H9 (cell line): ENCODE measurements at regions not wholly inside any gene's neighbourhood (a gene's known extent, or its start where the extent isn't known, plus 50 kb on each side); places are given as distances from the start of the nearest gene placed in this dataset.

Experiments used
- DNase-seq: peaks from one replicate; pipeline ENCODE4 v3.0.0-alpha.2; 2017
- H2AFZ ChIP-seq: one replicate; pipeline ENCODE4 v1.6.1; 2013; ENCODE audit warnings: mild to moderate bottlenecking, low read length, control low read depth, moderate library complexity
- H2AK5ac ChIP-seq: 2 replicates; pipeline ENCODE4 v1.6.1; 2013; ENCODE audit warnings: low read length, control low read depth, mixed read lengths; ENCODE audit not compliant: insufficient read length
- H2BK120ac ChIP-seq: one replicate; pipeline ENCODE4 v1.6.1; 2013; ENCODE audit warnings: low read depth, mild to moderate bottlenecking, low read length, control low read depth, inconsistent platforms; ENCODE audit not compliant: poor library complexity, severe bottlenecking
- H2BK12ac ChIP-seq: 2 replicates; pipeline ENCODE4 v1.6.1; 2013; ENCODE audit warnings: low read length, control low read depth, mixed read lengths, low read depth; ENCODE audit not compliant: insufficient read length
- H2BK15ac ChIP-seq: 2 replicates; pipeline ENCODE4 v1.6.1; 2013; ENCODE audit warnings: low read depth, low read length, control low read depth
- H2BK20ac ChIP-seq: one replicate; pipeline ENCODE4 v1.6.1; 2013; ENCODE audit warnings: low read depth, mild to moderate bottlenecking, low read length, control low read depth, inconsistent platforms; ENCODE audit not compliant: poor library complexity, severe bottlenecking
- H2BK5ac ChIP-seq: 2 replicates; pipeline ENCODE4 v1.6.1; 2013; ENCODE audit warnings: low read length, control low read depth, mixed read lengths; ENCODE audit not compliant: insufficient read length
- H3K14ac ChIP-seq: 2 replicates; pipeline ENCODE4 v1.6.1; 2013; ENCODE audit warnings: low read length, control low read depth; ENCODE audit not compliant: insufficient read depth
- H3K18ac ChIP-seq: 2 replicates; pipeline ENCODE4 v1.6.1; 2013; ENCODE audit warnings: low read depth, mild to moderate bottlenecking, mixed read lengths, low read length, control low read depth; ENCODE audit not compliant: insufficient read length
- H3K23ac ChIP-seq: 2 replicates; pipeline ENCODE4 v1.6.1; 2013; ENCODE audit warnings: low read length, control low read depth, mixed read lengths, low read depth; ENCODE audit not compliant: insufficient read length
- H3K23me2 ChIP-seq: 2 replicates; pipeline ENCODE4 v1.6.1; 2013; ENCODE audit warnings: low read depth, mild to moderate bottlenecking, mixed read lengths, low read length, control low read depth; ENCODE audit not compliant: insufficient read length, poor library complexity, severe bottlenecking
- H3K27ac ChIP-seq: 2 replicates; pipeline ENCODE4 v1.5.1; 2013; ENCODE audit warnings: low read length, control low read depth, mixed read lengths, low read depth; ENCODE audit not compliant: insufficient read length
- H3K27me3 ChIP-seq: 2 replicates; pipeline ENCODE4 v1.6.1; 2013; ENCODE audit warnings: low read length, control low read depth, inconsistent platforms; ENCODE audit not compliant: insufficient read depth
- H3K4ac ChIP-seq: 2 replicates; pipeline ENCODE4 v1.6.1; 2013; ENCODE audit warnings: low read depth, mild to moderate bottlenecking, control low read depth, inconsistent platforms, low read length, moderate library complexity
- H3K4me1 ChIP-seq: 2 replicates; pipeline ENCODE4 v1.6.1; 2013; ENCODE audit warnings: low read length, control low read depth, inconsistent platforms; ENCODE audit not compliant: insufficient read depth
- H3K4me2 ChIP-seq: 2 replicates; pipeline ENCODE4 v1.6.1; 2013; ENCODE audit warnings: low read length, control low read depth, mixed read lengths; ENCODE audit not compliant: insufficient read length, insufficient read depth
- H3K56ac ChIP-seq: 2 replicates; pipeline ENCODE4 v1.6.1; 2013; ENCODE audit warnings: low read depth, mild to moderate bottlenecking, mixed read lengths, low read length, control low read depth; ENCODE audit not compliant: insufficient read length
- H3K79me1 ChIP-seq: 2 replicates; pipeline ENCODE4 v1.6.1; 2013; ENCODE audit warnings: low read depth, mild to moderate bottlenecking, moderate library complexity, low read length, control low read depth, inconsistent platforms; ENCODE audit not compliant: insufficient read depth, poor library complexity, severe bottlenecking
- H3K79me2 ChIP-seq: 2 replicates; pipeline ENCODE4 v1.6.1; 2013; ENCODE audit warnings: low read length, control low read depth, inconsistent platforms; ENCODE audit not compliant: insufficient read depth
- H3K9ac ChIP-seq: 2 replicates; pipeline ENCODE4 v1.6.1; 2013; ENCODE audit warnings: low read length, control low read depth, mixed read lengths; ENCODE audit not compliant: insufficient read length; ENCODE audit errors: extremely low read depth
- H3K9me3 ChIP-seq: one replicate; pipeline ENCODE4 v1.6.1; 2013; ENCODE audit warnings: low read depth, low read length, inconsistent platforms; ENCODE audit not compliant: control insufficient read depth
- H3T11ph ChIP-seq: one replicate; pipeline ENCODE4 v1.6.1; 2013; ENCODE audit warnings: mild to moderate bottlenecking, low read length, control low read depth, inconsistent platforms
- H4K20me1 ChIP-seq: one replicate; pipeline ENCODE4 v1.6.1; 2013; ENCODE audit not compliant: control insufficient read depth, insufficient read length, insufficient read depth
- H4K5ac ChIP-seq: 2 replicates; pipeline ENCODE4 v1.6.1; 2013; ENCODE audit warnings: low read depth, mild to moderate bottlenecking, mixed read lengths, low read length, control low read depth; ENCODE audit not compliant: insufficient read length
- H4K8ac ChIP-seq: replicated peaks from 2 replicates; pipeline ENCODE4 v1.6.1; 2013; ENCODE audit warnings: low read length, control low read depth, mixed read lengths, low read depth; ENCODE audit not compliant: insufficient read length
- H4K91ac ChIP-seq: 2 replicates; pipeline ENCODE4 v1.6.1; 2013; ENCODE audit warnings: low read depth, mild to moderate bottlenecking, moderate library complexity, mixed read lengths, low read length, control low read depth; ENCODE audit not compliant: insufficient read length
- H3K27ac Mint-ChIP-seq, 3 experiments: 2 replicates in 2 of 3; 3 replicates in 1 of 3; pipeline ENCODE4 v1.8.0; 2020 to 2021; ENCODE audit warnings: mixed read lengths in 3 of 3, mild to moderate bottlenecking in 1 of 3, moderate library complexity in 1 of 3
- H3K27me3 Mint-ChIP-seq: 2 replicates; pipeline ENCODE4 v1.8.0; 2021; ENCODE audit warnings: low read depth, mild to moderate bottlenecking, moderate library complexity, mixed read lengths
- H3K36me3 Mint-ChIP-seq, 3 experiments: 2 replicates in 2 of 3; 3 replicates in 1 of 3; pipeline ENCODE4 v1.8.0; 2020 to 2021; ENCODE audit warnings: low read depth in 3 of 3, mixed read lengths in 3 of 3; ENCODE audit not compliant: insufficient read depth in 1 of 3
- H3K4me1 Mint-ChIP-seq, 2 experiments: 2 replicates each; pipeline ENCODE4 v1.8.0; 2020; ENCODE audit warnings: mixed read lengths in 2 of 2
- H3K4me3 Mint-ChIP-seq, 2 experiments: 2 replicates in 1 of 2; 3 replicates in 1 of 2; pipeline ENCODE4 v1.8.0; 2020 to 2021; ENCODE audit warnings: mild to moderate bottlenecking in 2 of 2, mixed read lengths in 2 of 2, moderate library complexity in 1 of 2
- H3K9me3 Mint-ChIP-seq, 2 experiments: 2 replicates in 1 of 2; 3 replicates in 1 of 2; pipeline ENCODE4 v1.8.0; 2020; ENCODE audit warnings: mild to moderate bottlenecking in 2 of 2, mixed read lengths in 2 of 2, moderate library complexity in 1 of 2
- WGBS: extraction: QIAGEN DNeasy Blood & Tissue Kit; methylation state at CpG from one replicate; pipeline ENCODE4 v1.1.7; 2013; ENCODE audit warnings: missing lambda C conversion rate, low lambda C conversion rate, mixed read lengths; ENCODE audit not compliant: insufficient read length; ENCODE audit errors: extremely low coverage; 5-methylcytosine and 5-hydroxymethylcytosine counted together
- TF ChIP-seq, protein P1 (sequence below): fragments of 200-600 bp; sonication (generic); conservative IDR thresholded peaks from 3 replicates; pipeline ENCODE4 v1.8.0; 2021; ENCODE audit warnings: antibody characterized with exemption, mild to moderate bottlenecking

DNA sequence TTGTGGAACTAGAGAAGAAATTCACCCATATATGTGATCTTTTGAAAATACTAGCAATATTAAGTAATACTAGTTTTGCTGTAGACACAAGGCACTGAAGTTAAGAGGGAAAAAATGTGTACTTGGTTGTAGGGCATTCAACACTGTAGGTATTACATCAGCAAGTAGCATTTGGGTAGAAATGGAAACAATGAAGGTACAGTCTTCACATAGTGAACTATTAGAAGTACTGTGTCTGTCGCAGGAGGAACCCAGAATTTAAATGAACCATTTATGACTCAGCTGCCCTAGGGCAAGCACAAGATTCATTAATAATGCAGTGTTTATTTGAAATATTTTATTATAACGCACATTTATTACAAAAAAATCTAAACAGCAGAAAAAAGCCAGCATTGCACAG lies 572.7 kb upstream of the TENM3 start:
- WGBS: no CpG with 5 or more reads among the region's 2 CpGs
- H4K20me1 ChIP-seq: no peaks in the 10 kb centered on the region

More for the DNA sequence above, 572.7 kb upstream of the TENM3 start:
- H3T11ph ChIP-seq: no peak overlapping the region
- H4K8ac ChIP-seq: no peak overlapping the region
- TF ChIP-seq, protein P1, sequence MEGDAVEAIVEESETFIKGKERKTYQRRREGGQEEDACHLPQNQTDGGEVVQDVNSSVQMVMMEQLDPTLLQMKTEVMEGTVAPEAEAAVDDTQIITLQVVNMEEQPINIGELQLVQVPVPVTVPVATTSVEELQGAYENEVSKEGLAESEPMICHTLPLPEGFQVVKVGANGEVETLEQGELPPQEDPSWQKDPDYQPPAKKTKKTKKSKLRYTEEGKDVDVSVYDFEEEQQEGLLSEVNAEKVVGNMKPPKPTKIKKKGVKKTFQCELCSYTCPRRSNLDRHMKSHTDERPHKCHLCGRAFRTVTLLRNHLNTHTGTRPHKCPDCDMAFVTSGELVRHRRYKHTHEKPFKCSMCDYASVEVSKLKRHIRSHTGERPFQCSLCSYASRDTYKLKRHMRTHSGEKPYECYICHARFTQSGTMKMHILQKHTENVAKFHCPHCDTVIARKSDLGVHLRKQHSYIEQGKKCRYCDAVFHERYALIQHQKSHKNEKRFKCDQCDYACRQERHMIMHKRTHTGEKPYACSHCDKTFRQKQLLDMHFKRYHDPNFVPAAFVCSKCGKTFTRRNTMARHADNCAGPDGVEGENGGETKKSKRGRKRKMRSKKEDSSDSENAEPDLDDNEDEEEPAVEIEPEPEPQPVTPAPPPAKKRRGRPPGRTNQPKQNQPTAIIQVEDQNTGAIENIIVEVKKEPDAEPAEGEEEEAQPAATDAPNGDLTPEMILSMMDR: no peak
- H3K4me1 ChIP-seq: no peaks in the 10 kb centered on the region
- no peak overlapping the region for H3K56ac ChIP-seq
- Mint-ChIP-seq H3K27ac (no peak overlapping the region), H3K9me3 (no peaks in the 10 kb centered on the region), H3K27me3 (no peaks in the 10 kb centered on the region), H3K36me3 (no peaks in the 10 kb centered on the region), H3K4me3 (no peak overlapping the region), H3K4me1 (no peaks in the 10 kb centered on the region)
- H3K27me3 ChIP-seq: no peaks in the 10 kb centered on the region; the same call in 1 of the 2 replicates
- no peak overlapping the region for H2AFZ ChIP-seq
- H2BK15ac ChIP-seq: no peak overlapping the region
- H3K23me2 ChIP-seq: no peaks in the 10 kb centered on the region
- H4K91ac ChIP-seq: no peak overlapping the region
- no peak overlapping the region for H3K18ac ChIP-seq
- H3K79me2 ChIP-seq: no peaks in the 10 kb centered on the region
- no peak overlapping the region for H2AK5ac ChIP-seq
- H3K9ac ChIP-seq: no peak overlapping the region
- no peak overlapping the region for H3K27ac ChIP-seq
- H3K79me1 ChIP-seq: no peaks in the 10 kb centered on the region
- no peak overlapping the region for H2BK12ac ChIP-seq
- no peak overlapping the region for H3K4ac ChIP-seq
- no peaks in the 10 kb centered on the region for H3K9me3 ChIP-seq
- DNase-seq: no peak
- no peak overlapping the region for H4K5ac ChIP-seq
- H3K23ac ChIP-seq: no peak overlapping the region
- no peak overlapping the region for H3K4me2 ChIP-seq
- no peak overlapping the region for H3K14ac ChIP-seq
- H2BK120ac ChIP-seq: no peak overlapping the region
- H2BK5ac ChIP-seq: no peak overlapping the region
- H2BK20ac ChIP-seq: no peak overlapping the region
